ENCODE measurements at regions not wholly inside any gene's neighbourhood (a gene's known extent, or its start where the extent isn't known, plus 50 kb on each side); places are given as distances from the start of the nearest gene placed in this dataset.

DNA sequence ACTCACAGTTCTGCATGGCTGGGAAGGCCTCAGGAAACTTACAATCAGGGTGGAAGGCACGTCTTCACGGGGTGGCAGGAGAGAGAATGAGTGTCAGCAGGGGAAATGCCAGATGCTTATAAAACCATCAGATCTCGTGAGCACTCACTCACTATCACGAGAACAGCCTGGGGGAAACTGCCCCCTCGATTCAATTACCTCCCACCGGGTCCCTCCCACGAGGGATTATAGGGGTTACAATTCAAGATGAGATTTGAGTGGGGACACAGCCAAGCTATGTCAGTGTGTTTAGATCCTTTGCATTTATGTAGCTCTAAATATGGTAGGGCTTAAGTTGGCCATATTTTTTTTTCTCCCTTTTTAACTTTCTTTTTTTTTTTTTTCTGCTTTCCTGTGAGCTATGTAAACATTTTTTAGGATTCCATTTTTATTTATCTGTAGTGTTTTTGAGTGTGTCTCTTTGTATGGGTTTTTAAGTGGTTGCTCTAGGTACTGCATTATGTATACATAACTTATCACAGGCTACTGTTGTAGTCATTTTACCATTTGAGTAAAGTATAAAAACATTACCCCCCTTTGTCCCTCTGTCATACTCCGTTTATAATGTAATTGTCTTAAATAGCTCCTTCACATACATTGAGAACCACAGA, 79.0 kb downstream of the ADRA2C start:
- TF ChIP-seq CTCF (IDR thresholded peaks at IDR 0.05; ENCODE audit: insufficient read depth, low read length, poor library complexity, severe bottlenecking) (no peak), EZH2phosphoT487 (conservative IDR thresholded peaks at IDR 0.05; ENCODE audit: low read length) (no peak)
